ENCODE measurements at regions not wholly inside any gene's neighbourhood (a gene's known extent, or its start where the extent isn't known, plus 50 kb on each side); places are given as distances from the start of the nearest gene placed in this dataset.

DNA sequence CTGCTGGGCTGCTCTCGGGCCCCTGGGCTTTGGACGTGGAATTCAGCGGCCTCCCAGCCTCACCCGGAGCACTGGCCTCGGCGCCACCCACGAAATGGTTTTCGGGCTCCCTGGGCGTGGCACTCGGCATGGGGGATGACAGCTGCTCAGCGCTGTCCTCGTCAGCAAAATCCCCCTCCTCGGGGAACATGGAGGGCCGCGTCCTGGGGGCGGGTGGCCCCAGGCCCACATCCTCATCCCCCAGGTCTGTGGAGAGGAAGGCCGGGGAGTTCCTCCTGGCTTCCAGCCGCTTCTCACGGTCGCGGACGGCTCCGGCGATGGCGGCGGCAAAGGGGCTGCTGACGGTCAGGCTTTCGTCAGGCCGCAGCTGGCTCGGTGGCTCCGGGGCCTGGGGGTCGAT, 88.4 kb downstream of the CTTN start:
- no peak for DNase-seq (ENCODE audit: low spot score)

DNA sequence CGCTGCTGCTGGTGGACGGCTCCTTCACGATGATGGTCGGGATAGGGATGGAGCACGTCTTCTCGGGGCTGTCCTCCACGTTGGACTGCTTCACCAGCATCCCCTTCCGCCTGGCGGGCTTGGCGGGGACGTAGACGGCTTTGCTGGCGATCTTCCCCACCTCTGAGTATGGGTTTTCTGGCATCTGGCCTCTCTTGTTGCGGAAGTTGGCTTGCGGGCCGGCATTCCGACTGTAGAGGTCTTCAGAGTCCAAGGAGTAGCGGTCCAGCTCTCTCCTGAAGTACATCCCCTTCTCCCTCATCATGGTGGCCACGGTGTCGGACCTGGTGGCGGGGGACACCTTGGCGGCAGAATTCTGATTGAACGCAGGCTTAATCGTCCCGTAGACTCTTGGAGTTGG, 88.8 kb downstream of the CTTN start:
- DNase-seq (ENCODE audit: low spot score) = no peak

DNA sequence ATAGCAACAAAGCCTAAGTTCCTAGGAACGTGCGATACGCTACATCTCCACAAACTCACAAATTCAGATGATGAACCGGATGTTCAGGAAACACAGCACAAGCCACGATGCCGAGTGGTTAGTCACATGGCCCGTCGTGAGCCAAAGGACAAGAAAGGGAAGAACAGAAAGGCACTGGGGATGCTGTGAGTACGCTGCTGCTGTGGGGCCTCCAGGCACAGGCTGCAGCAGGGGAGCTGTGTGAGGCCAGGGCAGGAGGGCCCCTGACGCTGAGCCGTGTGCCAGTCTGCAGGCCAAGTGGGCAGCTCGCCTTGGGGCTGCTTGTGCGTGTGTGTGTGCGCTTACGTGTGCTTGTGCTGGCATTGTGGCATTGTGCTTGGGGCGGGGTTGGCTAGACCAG, 89.4 kb downstream of the CTTN start:
- DNase-seq (ENCODE audit: low spot score) = no peak

DNA sequence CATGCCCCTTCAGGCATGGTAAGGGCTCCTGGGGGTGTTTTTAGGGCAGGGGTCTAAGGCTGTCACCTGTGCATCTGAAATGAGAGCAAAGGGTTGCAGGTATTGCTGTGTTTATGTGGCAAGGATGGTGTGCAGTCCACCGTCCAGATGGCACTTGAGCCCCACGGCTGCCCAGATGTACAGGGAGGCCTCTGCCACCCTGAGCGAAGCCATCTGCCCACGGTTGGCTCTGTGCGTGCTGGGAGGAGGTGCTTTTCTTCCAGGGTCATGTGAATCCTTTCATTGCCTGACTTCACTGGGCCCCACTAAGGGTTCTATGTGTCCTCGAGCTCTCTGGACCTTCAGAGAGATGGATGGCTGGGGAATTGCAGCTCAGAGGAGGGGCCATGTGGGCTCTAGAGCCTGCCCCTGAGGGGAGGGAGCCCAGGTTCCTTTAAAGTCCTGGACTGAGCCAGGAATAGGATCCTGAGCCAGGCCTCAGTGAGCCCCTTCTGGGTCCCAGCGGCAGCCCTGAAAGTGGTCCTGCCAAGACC, 89.9 kb downstream of the CTTN start:
- DNase-seq (ENCODE audit: low spot score) = no peak

DNA sequence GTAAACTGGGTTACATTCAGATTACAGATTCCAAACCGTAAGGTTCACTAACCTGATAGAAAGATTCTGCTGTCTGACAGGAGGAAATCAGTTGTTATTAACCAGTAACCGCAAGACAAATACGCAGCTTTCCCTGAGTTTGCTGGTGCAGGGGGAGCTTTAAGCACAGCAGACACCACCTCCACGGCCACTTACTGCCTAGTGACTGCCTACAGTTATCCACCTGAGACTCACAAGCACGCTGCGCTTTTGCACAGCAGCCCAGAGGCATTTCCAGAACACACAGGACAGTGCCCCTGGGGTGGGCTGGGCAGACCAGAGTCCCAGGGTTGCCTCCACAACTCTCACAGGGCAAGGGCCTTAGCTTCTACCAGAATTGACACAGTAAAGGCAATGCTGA, 90.9 kb downstream of the CTTN start:
- no peak for DNase-seq (ENCODE audit: low spot score)

DNA sequence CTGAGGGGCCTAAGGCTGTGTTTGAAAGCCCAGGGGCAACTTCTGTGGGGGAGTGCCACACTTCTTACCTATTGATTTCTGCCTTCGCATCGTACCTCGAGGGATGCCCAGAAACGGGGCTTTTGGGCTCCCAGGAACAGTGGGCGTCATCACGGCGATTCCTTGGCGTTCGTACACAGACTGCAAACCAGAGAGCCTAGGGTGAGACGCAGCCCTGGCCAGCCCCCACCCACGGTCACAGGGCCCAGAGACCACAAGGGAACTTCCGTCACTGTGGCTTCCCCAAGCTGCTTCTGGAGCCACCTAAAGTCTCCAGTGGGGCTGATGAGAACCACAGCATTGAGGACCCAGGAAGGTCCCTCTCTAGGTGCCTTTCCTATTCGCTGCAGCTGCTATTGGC, 91.9 kb downstream of the CTTN start:
- DNase-seq (ENCODE audit: low spot score) = no peak

DNA sequence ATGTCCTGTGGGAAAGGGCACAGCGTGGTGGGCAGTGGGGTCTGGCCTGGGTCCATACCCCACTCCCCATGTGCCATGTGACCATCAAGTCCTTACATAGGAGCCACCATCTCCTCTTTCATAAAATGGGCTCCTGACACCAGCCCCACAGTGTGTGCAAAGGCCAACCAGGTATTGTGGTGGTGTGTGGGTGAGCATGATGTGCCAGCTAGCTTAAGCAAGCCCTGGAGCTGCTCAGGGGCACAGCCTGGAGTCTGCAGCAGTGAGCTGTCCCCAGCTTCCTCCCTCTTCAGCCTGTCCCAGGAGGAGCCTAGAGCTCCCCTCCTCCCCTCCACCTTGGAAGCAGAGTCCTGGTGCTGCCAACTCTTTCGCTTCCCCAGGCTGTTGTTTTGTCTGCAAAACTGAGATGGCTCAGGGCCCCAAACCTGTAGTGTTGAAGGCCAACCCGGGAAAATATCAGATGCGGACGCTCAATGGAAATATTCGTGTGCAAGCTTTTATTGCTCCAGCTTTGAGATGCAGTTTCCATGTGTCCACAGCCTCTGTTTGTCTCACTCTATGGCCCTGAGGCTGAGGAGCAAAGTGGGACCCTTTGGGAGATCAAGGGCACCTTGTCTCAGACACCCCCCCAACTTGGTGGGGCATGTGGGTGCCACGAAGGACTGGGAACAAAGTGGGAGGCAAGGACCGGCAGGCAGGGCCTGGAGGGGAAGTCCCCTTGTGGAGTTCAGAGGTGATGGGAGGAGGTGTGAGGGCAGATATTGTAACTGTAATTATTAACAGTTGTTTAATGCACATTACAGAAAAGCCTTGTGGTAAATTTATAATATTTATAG, 92.6 kb downstream of the CTTN start:
- DNase-seq (ENCODE audit: low spot score) = no peak

DNA sequence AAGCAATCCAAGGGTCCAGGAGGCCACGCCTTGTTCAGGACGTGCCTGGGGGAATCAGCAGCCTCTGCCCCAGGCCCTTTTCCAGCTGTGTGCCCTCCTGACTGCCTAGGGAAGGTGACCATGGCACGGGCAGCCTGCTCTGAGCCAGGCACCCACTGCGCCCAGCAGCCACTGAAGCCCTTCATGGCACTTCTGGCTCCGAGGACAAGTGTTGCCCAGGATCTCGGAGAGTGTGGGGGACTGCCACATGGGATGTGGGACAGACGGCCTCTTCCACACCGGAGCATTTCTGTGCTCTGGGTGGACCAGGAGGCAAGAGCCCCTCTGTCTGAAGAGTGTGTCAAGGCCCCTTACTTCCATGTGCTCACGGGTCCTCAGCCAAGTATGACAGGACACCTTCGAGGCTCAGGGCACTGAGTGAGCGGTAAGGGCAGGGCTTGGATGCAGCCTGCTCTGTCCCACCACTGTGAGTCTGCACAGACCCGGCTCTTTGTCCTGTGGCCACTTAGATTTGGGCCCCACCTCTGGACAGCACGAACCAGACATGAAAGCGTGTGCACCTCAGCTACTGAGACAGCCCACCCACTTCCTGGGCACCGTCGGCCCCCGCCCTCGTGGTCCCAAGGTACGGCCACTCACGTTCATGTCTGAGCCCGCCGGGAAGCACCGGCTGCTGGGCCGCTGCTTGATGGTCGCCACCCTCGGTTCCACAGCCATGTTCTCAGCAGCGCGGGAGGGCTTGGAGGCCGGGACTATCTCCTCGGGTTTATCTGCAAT, 93.6 kb downstream of the CTTN start:
- DNase-seq (ENCODE audit: low spot score) = no peak

DNA sequence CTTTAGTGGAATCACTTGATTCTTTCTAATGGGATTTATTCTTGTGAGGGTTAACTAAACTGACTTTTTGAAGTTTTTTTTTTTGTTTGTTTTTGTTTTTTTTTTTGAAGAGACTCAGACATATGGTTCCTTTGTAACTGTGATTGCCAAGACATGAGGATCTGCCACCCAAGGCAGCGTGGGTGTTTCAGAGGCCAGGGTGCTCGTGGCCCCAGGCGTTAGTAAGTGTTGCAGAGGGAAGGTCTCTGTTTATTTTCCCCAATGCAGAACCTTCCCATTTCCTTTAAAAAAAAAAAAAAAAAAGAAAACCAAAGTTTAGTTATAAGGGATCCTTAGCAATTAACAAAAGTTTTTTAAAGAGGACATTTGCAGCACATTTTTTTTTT, 94.8 kb downstream of the CTTN start:
- DNase-seq (ENCODE audit: low spot score) = no peak

DNA sequence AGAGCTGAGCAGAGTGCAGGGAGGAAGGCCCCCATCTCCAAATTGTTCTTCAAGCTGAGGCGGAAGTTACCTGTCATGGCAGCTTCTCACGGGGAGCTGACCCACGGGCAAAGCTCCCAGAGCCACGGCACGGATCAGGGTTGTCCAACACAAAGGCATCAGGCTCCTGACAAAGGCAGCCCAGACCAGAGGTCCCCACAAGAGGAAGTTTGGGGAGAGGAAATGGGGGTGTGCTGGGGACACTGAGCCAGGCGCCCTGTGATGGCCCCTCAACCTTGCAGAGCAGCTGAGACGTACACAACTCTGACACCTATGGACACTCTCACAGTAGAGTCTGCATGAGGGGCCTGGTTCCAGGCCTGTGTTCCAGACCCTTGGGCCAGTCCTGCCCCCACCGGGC, 95.6 kb downstream of the CTTN start:
- no peak for DNase-seq (ENCODE audit: low spot score)

DNA sequence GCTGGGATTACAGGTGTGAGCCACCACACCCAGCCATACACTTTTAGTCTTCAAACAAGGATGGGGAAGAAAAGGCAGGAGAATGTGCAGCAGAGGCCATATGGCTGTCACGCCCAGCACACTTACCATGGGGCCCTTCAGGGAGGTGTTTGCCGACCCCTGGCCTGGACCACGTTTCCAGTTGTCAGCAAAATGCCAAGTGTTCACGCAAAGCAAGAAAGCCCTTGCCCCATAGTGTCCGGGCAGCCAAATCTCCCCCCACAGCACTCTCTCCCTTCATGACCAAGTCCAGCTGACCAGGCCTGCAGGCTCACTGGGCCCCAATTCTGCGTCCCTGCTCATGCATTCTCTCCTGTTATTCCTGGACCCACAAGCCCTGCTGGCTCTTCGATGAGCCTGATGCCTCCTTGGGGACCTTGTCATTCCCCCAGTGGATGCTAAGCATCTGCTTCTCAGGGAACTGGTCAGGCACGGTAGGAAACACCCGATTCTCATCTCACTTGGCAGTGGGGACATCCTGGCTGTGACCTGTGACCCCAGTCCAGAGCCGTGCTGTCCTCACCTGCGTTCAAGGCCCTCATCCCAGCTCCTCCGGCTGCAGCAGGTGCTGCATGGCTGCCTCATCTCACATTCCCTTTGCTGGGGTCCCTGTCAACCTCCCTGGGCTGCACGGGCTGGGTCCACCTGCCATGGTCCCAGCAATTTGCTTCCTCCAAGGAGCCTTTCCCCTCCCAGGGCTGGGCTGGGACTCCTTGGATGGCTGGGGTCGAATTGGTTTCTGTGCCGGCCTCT, 96.4 kb downstream of the CTTN start:
- DNase-seq (ENCODE audit: low spot score) = no peak

DNA sequence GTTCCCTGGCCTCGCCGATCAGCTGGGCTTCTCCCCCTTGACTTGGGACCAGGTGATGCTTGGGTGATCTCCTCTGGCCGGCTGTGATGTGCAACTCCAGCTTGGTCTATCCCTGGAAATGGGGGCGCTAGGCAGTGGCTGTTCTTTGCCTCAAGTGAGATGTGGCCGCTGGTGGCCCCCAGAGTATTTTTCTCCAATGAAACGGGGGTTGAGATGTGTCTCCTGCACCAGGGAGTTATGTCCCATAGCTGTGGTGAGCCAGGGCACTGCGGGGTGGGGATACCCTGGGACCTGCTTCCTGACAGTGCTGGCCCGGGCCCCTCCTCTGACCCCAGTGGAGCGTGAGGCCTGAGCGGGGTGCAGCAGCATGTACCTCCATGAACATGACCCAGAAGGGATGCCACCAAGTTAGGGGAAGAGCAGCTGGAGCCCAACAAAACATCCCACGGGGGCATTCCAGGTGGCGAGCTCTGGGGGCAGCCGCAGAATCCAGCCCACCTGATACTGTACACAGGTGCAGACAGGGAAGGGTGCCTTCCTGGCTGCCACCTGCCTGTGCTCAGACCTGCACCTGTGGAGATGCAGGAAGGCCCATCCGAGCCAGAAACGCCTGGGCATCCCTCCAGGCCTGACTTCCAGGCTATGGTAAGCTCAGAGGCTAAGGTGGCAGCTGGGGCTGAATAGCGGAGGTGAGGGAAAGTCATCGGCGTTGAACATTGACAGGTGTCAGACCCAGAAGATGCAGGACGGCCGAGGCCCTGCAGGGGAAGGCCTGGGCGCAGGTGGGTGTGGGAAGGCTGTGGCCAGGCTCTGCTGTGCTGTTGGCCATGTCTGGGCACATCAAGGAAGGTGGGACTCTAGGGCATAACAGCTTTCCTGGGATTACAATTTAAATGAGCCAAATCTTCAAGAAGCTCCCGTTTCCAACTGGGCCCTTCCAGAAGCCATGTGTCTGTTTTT, 97.3 kb downstream of the CTTN start:
- DNase-seq (ENCODE audit: low spot score) = no peak

DNA sequence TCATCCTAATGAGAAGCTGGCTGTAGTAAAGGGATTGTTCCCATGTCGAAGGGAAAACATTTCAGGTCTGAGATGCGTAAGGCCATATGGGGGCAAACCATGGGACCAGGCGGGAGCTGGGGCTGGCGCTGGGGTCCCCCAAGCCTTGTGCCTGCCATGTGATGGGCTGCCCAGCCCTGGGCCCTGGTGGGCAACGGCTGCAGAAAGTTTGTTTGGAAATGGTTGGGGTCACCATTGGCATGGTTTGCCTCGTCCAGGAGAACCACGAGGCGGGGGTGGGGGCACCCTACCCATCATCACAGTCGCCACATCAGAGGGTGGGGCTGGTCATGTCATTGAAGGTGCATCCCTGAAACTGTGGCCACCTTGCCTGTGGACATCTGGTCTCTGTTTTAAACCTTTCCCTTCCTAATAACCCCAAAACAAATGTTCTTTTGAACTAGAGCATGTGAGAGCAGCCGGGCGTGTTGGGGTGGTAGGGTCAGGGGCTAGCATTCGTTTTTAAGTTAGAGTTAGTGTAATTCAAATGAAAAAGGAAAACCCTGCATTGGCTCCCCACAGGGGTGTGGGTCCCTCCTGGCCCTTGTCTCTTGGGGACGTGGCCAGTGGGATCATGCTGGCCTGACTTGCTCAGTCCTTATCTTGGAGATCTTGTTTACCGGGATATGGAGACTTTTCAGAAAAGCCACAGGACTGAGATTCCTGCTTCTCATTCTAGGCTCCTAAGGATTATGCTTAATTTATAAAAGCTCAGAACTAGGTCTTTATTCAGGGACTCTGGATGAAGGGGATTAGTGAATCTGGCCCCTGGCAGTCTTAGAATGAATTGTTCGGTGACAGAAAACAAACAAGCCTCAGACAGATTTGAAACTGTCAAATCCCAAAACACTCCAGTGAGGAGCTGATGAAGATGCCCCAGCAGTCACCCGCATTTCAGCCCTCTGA, 98.5 kb downstream of the CTTN start:
- DNase-seq (ENCODE audit: low spot score) = no peak

DNA sequence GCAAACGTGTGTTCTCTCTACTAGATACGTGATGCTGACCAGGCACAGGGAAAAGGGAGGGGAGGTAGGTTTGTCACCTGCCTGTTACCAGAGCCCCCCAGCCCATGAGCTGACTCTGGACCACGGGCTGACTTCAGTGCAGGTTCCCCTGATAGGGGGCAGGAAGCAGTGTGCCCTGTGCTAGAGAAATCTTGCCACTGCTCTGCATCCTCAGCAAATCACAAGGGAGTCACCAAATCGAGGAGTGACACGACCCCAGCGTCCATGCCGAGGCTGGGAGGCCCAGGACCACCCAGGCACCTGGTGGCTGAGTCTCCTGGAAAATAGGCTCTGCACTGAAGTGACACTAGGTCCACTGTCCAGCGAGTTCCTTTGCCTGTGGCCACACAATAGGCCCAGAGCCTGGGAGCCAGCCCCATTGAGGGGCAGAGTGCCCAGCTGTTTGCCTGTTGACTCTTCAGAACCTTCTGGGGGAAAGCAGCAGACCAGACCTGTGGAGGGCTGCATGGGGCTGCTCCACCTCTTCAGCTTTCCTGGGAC, 99.3 kb downstream of the CTTN start:
- DNase-seq (ENCODE audit: low spot score) = no peak

DNA sequence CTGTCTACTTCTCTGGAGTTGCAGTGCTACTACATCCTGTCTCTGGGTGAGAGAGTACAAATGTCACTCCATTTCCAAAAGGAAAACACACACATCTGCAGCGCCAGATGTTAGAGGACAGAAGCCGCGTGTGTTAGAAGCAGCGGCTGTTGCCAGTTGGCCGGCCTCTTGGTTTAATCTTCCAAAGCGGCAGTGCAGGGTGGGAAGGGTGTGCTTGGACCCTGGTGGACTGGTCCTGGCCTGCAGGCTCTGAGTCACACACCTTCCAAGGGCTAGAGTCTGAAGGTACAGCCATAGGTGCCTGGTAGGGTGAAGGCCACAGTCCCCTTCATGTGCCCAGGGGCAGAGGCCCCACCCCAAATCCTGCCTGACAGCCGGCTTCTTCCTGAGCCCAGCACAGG, 99.8 kb downstream of the CTTN start:
- no peak for DNase-seq (ENCODE audit: low spot score)

DNA sequence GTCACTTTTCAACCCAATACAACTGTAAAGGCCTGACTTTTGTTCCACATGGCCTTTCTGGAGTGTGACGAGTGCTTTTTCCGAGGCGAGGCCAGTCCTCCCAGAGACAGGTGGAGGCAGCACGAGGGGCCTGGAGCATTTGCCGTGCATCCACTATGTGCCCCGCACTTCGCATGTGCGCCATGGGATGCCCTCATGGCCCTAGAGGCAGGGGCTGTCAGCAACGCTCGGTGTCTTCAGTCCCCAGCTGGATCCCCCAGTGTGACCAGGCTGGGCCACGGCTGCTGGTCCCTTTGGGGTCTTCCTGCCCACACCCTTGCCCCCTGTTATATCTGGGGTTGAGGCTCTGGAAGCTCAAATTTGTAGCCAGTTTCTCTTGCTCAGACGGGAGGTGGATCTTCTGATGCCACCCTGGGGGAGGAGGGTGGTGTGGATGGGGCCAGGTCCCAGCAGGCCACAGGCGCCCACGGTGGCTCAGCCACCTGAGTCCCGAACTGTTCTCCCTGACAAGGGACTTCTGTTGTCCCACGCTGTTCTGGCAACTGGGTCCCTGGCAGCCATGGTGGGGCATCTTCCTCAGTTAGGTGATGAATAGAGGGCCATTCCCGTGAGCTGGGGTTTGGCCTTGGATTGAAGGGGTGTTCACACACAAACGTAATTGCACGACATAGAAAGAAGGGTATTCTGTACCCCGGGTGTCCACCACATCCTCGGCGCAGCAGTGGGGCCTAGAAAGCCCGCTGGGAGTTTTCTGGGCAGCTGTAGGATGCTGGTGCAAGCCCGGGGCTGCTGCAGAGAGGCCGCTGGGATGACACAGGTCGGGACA, 100.9 kb downstream of the CTTN start:
- no peak for DNase-seq (ENCODE audit: low spot score)

DNA sequence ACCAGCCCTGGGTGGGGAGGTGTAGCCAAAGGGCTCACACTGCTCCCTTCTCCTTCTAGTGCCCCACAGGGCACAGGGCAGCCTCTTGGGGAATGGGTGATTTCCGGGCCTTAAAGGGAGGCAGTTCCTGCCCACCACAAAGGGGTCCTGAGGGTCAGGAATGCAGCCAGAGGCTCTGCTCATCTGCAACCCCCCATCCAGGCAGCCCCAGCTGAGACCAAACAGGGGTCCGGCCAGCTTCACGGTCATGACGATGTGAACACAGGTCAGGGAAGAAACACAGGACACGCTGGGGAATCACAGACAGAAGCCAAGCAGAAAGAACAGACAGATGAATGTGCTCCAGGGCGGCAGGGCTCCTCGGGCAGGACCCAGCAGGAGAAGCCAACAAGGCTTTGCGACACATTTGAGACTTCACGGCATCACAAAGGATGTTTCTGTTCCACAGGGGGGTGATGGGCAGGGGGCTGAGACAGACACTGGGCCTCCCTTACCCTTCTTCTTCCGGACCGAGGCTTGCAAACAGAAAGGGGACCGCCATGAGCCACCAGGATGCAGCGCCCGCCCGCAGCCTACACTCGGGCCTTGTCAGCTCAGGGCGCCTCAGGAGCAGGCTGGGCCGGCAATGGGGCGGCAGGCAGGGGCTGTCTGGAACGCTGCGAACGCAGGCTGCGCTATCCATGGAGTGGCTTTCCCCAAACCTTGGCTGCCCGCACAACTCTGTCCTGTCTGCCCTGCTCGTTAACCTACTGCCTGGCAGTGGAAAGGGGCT, 101.9 kb downstream of the CTTN start:
- DNase-seq (ENCODE audit: low spot score) = no peak

All from germinal center (tissue), 1 donor.